ENCODE measurements at regions not wholly inside any gene's neighbourhood (a gene's known extent, or its start where the extent isn't known, plus 50 kb on each side); places are given as distances from the start of the nearest gene placed in this dataset.
"Not testable (repeated sequence)": the region's sequence is repeated elsewhere in the genome, so short reads cannot be mapped to it uniquely, and the experiment has no call there.

- Histone ChIP-seq H3K4me3 (ENCODE audit: low read length) (no peak overlapping the region), H3K36me3 (ENCODE audit: control insufficient read depth, insufficient read depth, low read length) (no peaks in the 10 kb centered on the region; the same call in 1 of the 2 replicates), H3K9me3 (ENCODE audit: control insufficient read depth, insufficient read depth, low read length) (no peaks in the 10 kb centered on the region), H3K27me3 (ENCODE audit: control insufficient read depth, insufficient read depth, low read length) (no peaks in the 10 kb centered on the region), H3K4me1 (ENCODE audit: control insufficient read depth, insufficient read depth, low read length) (peaks cover 2% of the 10 kb centered on the region; the same call in 1 of the 2 replicates), H3K27ac (ENCODE audit: low read length) (no peak overlapping the region)
- WGBS (ENCODE audit: insufficient coverage, insufficient read length): no CpG with 5 or more reads among the region's 7 CpGs
- no peak for DNase-seq (ENCODE audit: low read depth, low spot score)
Observed at GRCh38 chr19:29040292-29040691, 172.7 kb downstream of the UQCRFS1 start.

GRCh38 chr19:29039036-29039435 lies 173.9 kb downstream of the UQCRFS1 start:
- no CpG with 5 or more reads among the region's 3 CpGs for WGBS (ENCODE audit: insufficient coverage, insufficient read length)
- H3K4me1 ChIP-seq (ENCODE audit: control insufficient read depth, insufficient read depth, low read length); DNase-seq (ENCODE audit: low read depth, low spot score); H3K36me3 ChIP-seq (ENCODE audit: control insufficient read depth, insufficient read depth, low read length); H3K9me3 ChIP-seq (ENCODE audit: control insufficient read depth, insufficient read depth, low read length); H3K27me3 ChIP-seq (ENCODE audit: control insufficient read depth, insufficient read depth, low read length); H3K27ac ChIP-seq (ENCODE audit: low read length); H3K4me3 ChIP-seq (ENCODE audit: low read length): not testable (repeated sequence)

GRCh38 chr19:29031216-29031615 lies 181.7 kb downstream of the UQCRFS1 start:
- Histone ChIP-seq H3K9me3 (ENCODE audit: control insufficient read depth, insufficient read depth, low read length) (no peaks in the 10 kb centered on the region), H3K4me1 (ENCODE audit: control insufficient read depth, insufficient read depth, low read length) (0 out of 2 replicates have a peak, but pooled peaks cover 2% of the 10 kb centered on the region), H3K36me3 (ENCODE audit: control insufficient read depth, insufficient read depth, low read length) (no peaks in the 10 kb centered on the region), H3K4me3 (ENCODE audit: low read length) (no peak overlapping the region), H3K27ac (ENCODE audit: low read length) (no peak overlapping the region), H3K27me3 (ENCODE audit: control insufficient read depth, insufficient read depth, low read length) (no peaks in the 10 kb centered on the region)
- WGBS (ENCODE audit: insufficient coverage, insufficient read length): no CpG with 5 or more reads among the region's 1 CpG
- DNase-seq (ENCODE audit: low read depth, low spot score): no peak

- Histone ChIP-seq H3K27ac (ENCODE audit: low read length) (no peak overlapping the region), H3K4me3 (ENCODE audit: low read length) (no peak overlapping the region)
- WGBS (ENCODE audit: insufficient coverage, insufficient read length): no CpG with 5 or more reads among the region's 11 CpGs
Observed at GRCh38 chr19:29029268-29029958, 183.5 kb downstream of the UQCRFS1 start.

GRCh38 chr19:29022599-29022998 lies 190.4 kb downstream of the UQCRFS1 start:
- WGBS (ENCODE audit: insufficient coverage, insufficient read length): no CpG with 5 or more reads among the region's 8 CpGs
- H3K4me1 ChIP-seq (ENCODE audit: control insufficient read depth, insufficient read depth, low read length): 0 out of 2 replicates have a peak, but pooled peaks cover 2% of the 10 kb centered on the region

More at GRCh38 chr19:29029268-29029958, 183.5 kb downstream of the UQCRFS1 start:
- Histone ChIP-seq H3K27me3 (ENCODE audit: control insufficient read depth, insufficient read depth, low read length) (no peaks in the 10 kb centered on the region), H3K9me3 (ENCODE audit: control insufficient read depth, insufficient read depth, low read length) (no peaks in the 10 kb centered on the region), H3K4me1 (ENCODE audit: control insufficient read depth, insufficient read depth, low read length) (0 out of 2 replicates have a peak, but pooled peaks cover 2% of the 10 kb centered on the region), H3K36me3 (ENCODE audit: control insufficient read depth, insufficient read depth, low read length) (no peaks in the 10 kb centered on the region)
- no peak for DNase-seq (ENCODE audit: low read depth, low spot score)

GRCh38 chr19:29022165-29022564 lies 190.8 kb downstream of the UQCRFS1 start:
- Histone ChIP-seq H3K9me3 (ENCODE audit: control insufficient read depth, insufficient read depth, low read length) (no peaks in the 10 kb centered on the region), H3K36me3 (ENCODE audit: control insufficient read depth, insufficient read depth, low read length) (no peaks in the 10 kb centered on the region), H3K27me3 (ENCODE audit: control insufficient read depth, insufficient read depth, low read length) (no peaks in the 10 kb centered on the region), H3K27ac (ENCODE audit: low read length) (no peak overlapping the region), H3K4me3 (ENCODE audit: low read length) (no peak overlapping the region), H3K4me1 (ENCODE audit: control insufficient read depth, insufficient read depth, low read length) (0 out of 2 replicates have a peak, but pooled peaks cover 2% of the 10 kb centered on the region)
- WGBS (ENCODE audit: insufficient coverage, insufficient read length): no CpG with 5 or more reads among the region's 10 CpGs
- no peak for DNase-seq (ENCODE audit: low read depth, low spot score)

More at GRCh38 chr19:29022599-29022998, 190.4 kb downstream of the UQCRFS1 start:
- no peak for DNase-seq (ENCODE audit: low read depth, low spot score)
- H3K36me3 ChIP-seq (ENCODE audit: control insufficient read depth, insufficient read depth, low read length): no peaks in the 10 kb centered on the region
- no peaks in the 10 kb centered on the region for H3K27me3 ChIP-seq (ENCODE audit: control insufficient read depth, insufficient read depth, low read length)
- no peak overlapping the region for H3K4me3 ChIP-seq (ENCODE audit: low read length)
- no peaks in the 10 kb centered on the region for H3K9me3 ChIP-seq (ENCODE audit: control insufficient read depth, insufficient read depth, low read length)
- no peak overlapping the region for H3K27ac ChIP-seq (ENCODE audit: low read length)

- WGBS (ENCODE audit: insufficient coverage, insufficient read length): no CpG with 5 or more reads among the region's 16 CpGs
- Histone ChIP-seq H3K36me3 (ENCODE audit: control insufficient read depth, insufficient read depth, low read length) (no peaks in the 10 kb centered on the region), H3K27me3 (ENCODE audit: control insufficient read depth, insufficient read depth, low read length) (no peaks in the 10 kb centered on the region), H3K4me1 (ENCODE audit: control insufficient read depth, insufficient read depth, low read length) (0 out of 2 replicates have a peak, but pooled peaks cover under 1% of the 10 kb centered on the region), H3K27ac (ENCODE audit: low read length) (no peak overlapping the region), H3K4me3 (ENCODE audit: low read length) (no peak overlapping the region), H3K9me3 (ENCODE audit: control insufficient read depth, insufficient read depth, low read length) (no peaks in the 10 kb centered on the region)
- no peak for DNase-seq (ENCODE audit: low read depth, low spot score)
Observed at GRCh38 chr19:29021232-29021916, 191.6 kb downstream of the UQCRFS1 start.

- no peak for DNase-seq (ENCODE audit: low read depth, low spot score)
- H3K9me3 ChIP-seq (ENCODE audit: control insufficient read depth, insufficient read depth, low read length): no peaks in the 10 kb centered on the region
- H3K27me3 ChIP-seq (ENCODE audit: control insufficient read depth, insufficient read depth, low read length): no peaks in the 10 kb centered on the region
- H3K4me3 ChIP-seq (ENCODE audit: low read length): no peak overlapping the region
- WGBS (ENCODE audit: insufficient coverage, insufficient read length): no CpG with 5 or more reads among the region's 14 CpGs
- no peaks in the 10 kb centered on the region for H3K4me1 ChIP-seq (ENCODE audit: control insufficient read depth, insufficient read depth, low read length)
- no peak overlapping the region for H3K27ac ChIP-seq (ENCODE audit: low read length)
- no peaks in the 10 kb centered on the region for H3K36me3 ChIP-seq (ENCODE audit: control insufficient read depth, insufficient read depth, low read length)
Observed at GRCh38 chr19:29019403-29019802, 193.5 kb downstream of the UQCRFS1 start.

- H3K27me3 ChIP-seq (ENCODE audit: control insufficient read depth, insufficient read depth, low read length): no peaks in the 10 kb centered on the region
Observed at GRCh38 chr19:29018542-29018941, 194.4 kb downstream of the UQCRFS1 start.

GRCh38 chr19:29017788-29018187 lies 195.2 kb downstream of the UQCRFS1 start:
- no CpG with 5 or more reads among the region's 8 CpGs for WGBS (ENCODE audit: insufficient coverage, insufficient read length)
- H3K27ac ChIP-seq (ENCODE audit: low read length): no peak overlapping the region
- H3K36me3 ChIP-seq (ENCODE audit: control insufficient read depth, insufficient read depth, low read length): no peaks in the 10 kb centered on the region
- no peak overlapping the region for H3K4me3 ChIP-seq (ENCODE audit: low read length)
- DNase-seq (ENCODE audit: low read depth, low spot score): no peak
- no peaks in the 10 kb centered on the region for H3K9me3 ChIP-seq (ENCODE audit: control insufficient read depth, insufficient read depth, low read length)
- no peaks in the 10 kb centered on the region for H3K27me3 ChIP-seq (ENCODE audit: control insufficient read depth, insufficient read depth, low read length)
- no peaks in the 10 kb centered on the region for H3K4me1 ChIP-seq (ENCODE audit: control insufficient read depth, insufficient read depth, low read length)

More at GRCh38 chr19:29018542-29018941, 194.4 kb downstream of the UQCRFS1 start:
- Histone ChIP-seq H3K4me1 (ENCODE audit: control insufficient read depth, insufficient read depth, low read length) (no peaks in the 10 kb centered on the region), H3K9me3 (ENCODE audit: control insufficient read depth, insufficient read depth, low read length) (no peaks in the 10 kb centered on the region), H3K36me3 (ENCODE audit: control insufficient read depth, insufficient read depth, low read length) (no peaks in the 10 kb centered on the region), H3K27ac (ENCODE audit: low read length) (no peak overlapping the region), H3K4me3 (ENCODE audit: low read length) (no peak overlapping the region)
- no CpG with 5 or more reads among the region's 3 CpGs for WGBS (ENCODE audit: insufficient coverage, insufficient read length)
- DNase-seq (ENCODE audit: low read depth, low spot score): no peak

All from iPS DF 6.9 (cell line).